H1 (cell line): ENCODE measurements at regions not wholly inside any gene's neighbourhood (a gene's known extent, or its start where the extent isn't known, plus 50 kb on each side); places are given as distances from the start of the nearest gene placed in this dataset.

Experiments
- CTCF ChIA-PET: fragments of 300-600 bp; sonication (Branson Sonifier 250); formaldehyde crosslinking; loops from one replicate; lab custom pipeline; 2021; ENCODE audit not compliant: partially characterized antibody; lab: Charles Lee
- POLR2A ChIA-PET: fragments of 300-600 bp; sonication (Branson Sonifier 250); formaldehyde crosslinking; loops from one replicate; lab custom pipeline; 2021; ENCODE audit warnings: inconsistent platforms; ENCODE audit not compliant: partially characterized antibody; lab: Charles Lee
- DNase-seq, 2 experiments: peaks; one replicate each; pipeline versions ENCODE4 v3.0.0 to v3.0.0-alpha.2; 2010 to 2022; ENCODE audit warnings: low spot score in 2 of 2, low read depth in 1 of 2, mixed read lengths in 1 of 2
- FAIRE-seq: peaks from 2 replicates; lab custom pipeline; 2011; peaks lifted over from hg19 to GRCh38; lab: Jason Lieb, UNC
- H2AFZ ChIP-seq: 2 replicates; pipeline ENCODE4 v1.8.1; 2012; ENCODE audit warnings: low read length, inconsistent platforms
- H2AK5ac ChIP-seq: 2 replicates; pipeline ENCODE4 v1.6.1; 2013; ENCODE audit warnings: low read depth, low read length
- H2BK120ac ChIP-seq: replicated peaks from 2 replicates; pipeline ENCODE3; 2013; ENCODE audit warnings: low read depth, low read length, inconsistent platforms
- H2BK12ac ChIP-seq: 2 replicates; pipeline ENCODE4 v1.6.1; 2013; ENCODE audit warnings: low read depth, low read length
- H2BK15ac ChIP-seq: 2 replicates; pipeline ENCODE4 v1.6.1; 2013; ENCODE audit warnings: low read length
- H2BK20ac ChIP-seq: 2 replicates; pipeline ENCODE4 v1.6.1; 2013; ENCODE audit warnings: low read length
- H2BK5ac ChIP-seq: 2 replicates; pipeline ENCODE4 v1.6.1; 2013; ENCODE audit warnings: low read depth, low read length
- H3K14ac ChIP-seq: 2 replicates; pipeline ENCODE4 v1.6.1; 2013; ENCODE audit warnings: inconsistent platforms; ENCODE audit not compliant: insufficient read length
- H3K18ac ChIP-seq: 2 replicates; pipeline ENCODE4 v1.6.1; 2013; ENCODE audit warnings: low read length; ENCODE audit errors: extremely low read depth
- H3K23ac ChIP-seq: 2 replicates; pipeline ENCODE4 v1.6.1; 2013; ENCODE audit warnings: inconsistent platforms; ENCODE audit not compliant: insufficient read length
- H3K23me2 ChIP-seq: 2 replicates; pipeline ENCODE4 v1.6.1; 2013; ENCODE audit warnings: low read depth, low read length
- H3K27ac ChIP-seq: 2 replicates; pipeline ENCODE4 v1.6.1; 2011; ENCODE audit warnings: low read depth, low read length, inconsistent platforms
- H3K27me3 ChIP-seq, 4 experiments: replicated peaks in 1 of 4; 1 replicate in 1 of 4; 2 replicates in 3 of 4; pipeline versions ENCODE4 v1.6.1 to v1.8.1; 2011 to 2013; ENCODE audit warnings: low read length in 3 of 4, mild to moderate bottlenecking in 3 of 4, inconsistent platforms in 2 of 4, mixed read lengths in 2 of 4, moderate library complexity in 1 of 4; ENCODE audit not compliant: control insufficient read depth in 3 of 4, insufficient read depth in 3 of 4; ENCODE audit errors: extremely low read depth in 1 of 4
- H3K36me3 ChIP-seq, 4 experiments: 2 replicates each; pipeline versions ENCODE4 v1.6.1 to v1.8.1; 2011 to 2013; ENCODE audit warnings: mild to moderate bottlenecking in 4 of 4, low read length in 3 of 4, moderate library complexity in 2 of 4, control low read depth in 1 of 4, inconsistent platforms in 1 of 4; ENCODE audit not compliant: insufficient read depth in 4 of 4, control insufficient read depth in 2 of 4
- H3K4ac ChIP-seq: replicated peaks from 2 replicates; pipeline ENCODE3; 2013; ENCODE audit warnings: low read length, low read depth, mixed read lengths, inconsistent platforms; ENCODE audit not compliant: insufficient read length
- H3K4me1 ChIP-seq, 4 experiments: replicated peaks in 1 of 4; 1 replicate in 1 of 4; 2 replicates in 3 of 4; pipeline versions ENCODE4 v1.6.1 to v1.8.1; 2011 to 2013; ENCODE audit warnings: low read length in 3 of 4, inconsistent platforms in 2 of 4, mixed read lengths in 1 of 4; ENCODE audit not compliant: insufficient read depth in 4 of 4, control insufficient read depth in 3 of 4
- H3K4me2 ChIP-seq, 2 experiments: 2 replicates each; pipeline versions ENCODE4 v1.6.1 to v1.8.1; 2011 to 2013; ENCODE audit warnings: low read depth in 2 of 2, low read length in 2 of 2, control low read depth in 1 of 2, inconsistent platforms in 1 of 2, mild to moderate bottlenecking in 1 of 2; ENCODE audit not compliant: insufficient read depth in 1 of 2
- H3K4me3 ChIP-seq, 4 experiments: fragments of 200-600, 300-600 bp in 1 of 4; sonication (generic), shearing (Covaris generic), sonication (Bioruptor Twin) in 1 of 4; 2 replicates each; pipeline versions ENCODE4 v1.5.1 to v1.8.1; 2011 to 2016; ENCODE audit warnings: low read length in 4 of 4, low read depth in 3 of 4, control low read depth in 2 of 4, inconsistent platforms in 2 of 4, mild to moderate bottlenecking in 2 of 4, mixed read lengths in 1 of 4, moderate library complexity in 1 of 4; ENCODE audit not compliant: insufficient read depth in 2 of 4; ENCODE audit errors: extremely low read depth in 1 of 4
- H3K56ac ChIP-seq: replicated peaks from 2 replicates; pipeline ENCODE3; 2013; ENCODE audit warnings: low read depth, mild to moderate bottlenecking, mixed read lengths, low read length, inconsistent platforms; ENCODE audit not compliant: insufficient read length
- H3K79me1 ChIP-seq: 2 replicates; pipeline ENCODE4 v1.6.1; 2013; ENCODE audit warnings: low read depth, low read length, control low read depth
- H3K79me2 ChIP-seq, 2 experiments: 2 replicates each; pipeline versions ENCODE4 v1.6.1 to v1.8.1; 2012 to 2013; ENCODE audit warnings: low read length in 2 of 2, mild to moderate bottlenecking in 2 of 2, inconsistent platforms in 1 of 2; ENCODE audit not compliant: insufficient read depth in 2 of 2, control insufficient read depth in 1 of 2
- H3K9ac ChIP-seq, 4 experiments: replicated peaks in 1 of 4; 1 replicate in 1 of 4; 2 replicates in 3 of 4; pipeline versions ENCODE4 v1.6.1 to v1.8.1; 2011 to 2013; ENCODE audit warnings: low read depth in 3 of 4, low read length in 3 of 4, control low read depth in 2 of 4, mild to moderate bottlenecking in 2 of 4, moderate library complexity in 2 of 4, inconsistent platforms in 1 of 4; ENCODE audit errors: extremely low read depth in 1 of 4
- H3K9me3 ChIP-seq, 2 experiments: 2 replicates each; pipeline versions ENCODE4 v1.6.1 to v1.8.1; 2012 to 2013; ENCODE audit warnings: mild to moderate bottlenecking in 2 of 2, moderate library complexity in 2 of 2, control low read depth in 1 of 2, inconsistent platforms in 1 of 2, low read depth in 1 of 2, low read length in 1 of 2, mixed read lengths in 1 of 2; ENCODE audit not compliant: insufficient read depth in 2 of 2
- H4K20me1 ChIP-seq, 2 experiments: replicated peaks in 1 of 2; 2 replicates each; pipeline versions ENCODE3 to v1.8.1; 2011 to 2013; ENCODE audit warnings: inconsistent platforms in 2 of 2, low read length in 2 of 2, mild to moderate bottlenecking in 1 of 2; ENCODE audit not compliant: insufficient read depth in 2 of 2, control insufficient read depth in 1 of 2
- H4K5ac ChIP-seq: 2 replicates; pipeline ENCODE4 v1.6.1; 2013; ENCODE audit warnings: low read length, low read depth, mixed read lengths, inconsistent platforms; ENCODE audit not compliant: insufficient read length
- H4K8ac ChIP-seq: 2 replicates; pipeline ENCODE4 v1.8.0; 2013; ENCODE audit warnings: mild to moderate bottlenecking, moderate library complexity, low read length, inconsistent platforms; ENCODE audit not compliant: insufficient read depth; ENCODE audit errors: extremely low read depth
- H4K91ac ChIP-seq: replicated peaks from 2 replicates; pipeline ENCODE3; 2013; ENCODE audit warnings: low read length, mixed read lengths, inconsistent platforms; ENCODE audit not compliant: insufficient read length
- FOSL1 ChIP-seq: IDR thresholded peaks from 2 replicates; pipeline ENCODE4 v1.6.1; 2011; ENCODE audit warnings: mild to moderate bottlenecking, low read depth, low read length, moderate library complexity; ENCODE audit not compliant: insufficient read depth
- WGBS, 2 experiments: shearing (Covaris generic) in 1 of 2; methylation state at CpG; one replicate each; pipeline versions ENCODE4 v1.1.6 to v1.1.7; 2013 to 2015; ENCODE audit warnings: low lambda C conversion rate in 2 of 2, mixed read lengths in 2 of 2, inconsistent platforms in 1 of 2, low coverage in 1 of 2, missing lambda C conversion rate in 1 of 2; ENCODE audit not compliant: insufficient replicate concordance in 2 of 2, insufficient coverage in 1 of 2, insufficient read length in 1 of 2; ENCODE audit errors: extremely low coverage in 1 of 2, missing lambda C conversion rate in 1 of 2; 5-methylcytosine and 5-hydroxymethylcytosine counted together

- FAIRE-seq (no peak), DNase-seq (no peak)
- H3K27me3 ChIP-seq, result no peaks in the 10 kb centered on the region
- no peak overlapping the region for H2BK20ac ChIP-seq
- H4K8ac ChIP-seq, result no peak overlapping the region
- no peak overlapping the region for H2BK12ac ChIP-seq
- H3K4me1 ChIP-seq, result no peaks in the 10 kb centered on the region
- ChIA-PET CTCF (interaction anchor here (1.0 to 1.4 kb wide), 3 partner anchors 9 to 118 kb away, joined by 3 to 4 read pairs (median 3); no protein-coding TSS in a partner anchor), POLR2A (no interaction called here)
- no peaks in the 10 kb centered on the region for H3K23me2 ChIP-seq
- H4K5ac ChIP-seq, result no peak overlapping the region
- no peak overlapping the region for H2BK15ac ChIP-seq
- H3K4me3 ChIP-seq, result no peak overlapping the region
- H2AFZ ChIP-seq, result no peak overlapping the region
- H3K79me2 ChIP-seq, result no peaks in the 10 kb centered on the region
- H3K9me3 ChIP-seq, result no peaks in the 10 kb centered on the region
- no peak overlapping the region for H4K91ac ChIP-seq
- no peak overlapping the region for H3K4ac ChIP-seq
- WGBS, 2 experiments, result 85% methylated on average over 2 of the region's 2 CpGs; no CpG with 5 or more reads in 1 of the 2 experiments
- no peaks in the 10 kb centered on the region for H3K36me3 ChIP-seq
- H3K18ac ChIP-seq, result no peak overlapping the region
- no peak overlapping the region for H3K23ac ChIP-seq
- no peaks in the 10 kb centered on the region for H3K79me1 ChIP-seq
- H2BK120ac ChIP-seq, result no peak overlapping the region
- H3K9ac ChIP-seq, result no peak overlapping the region
- H3K56ac ChIP-seq, result no peak overlapping the region
- no peak overlapping the region for H2AK5ac ChIP-seq
- H3K4me2 ChIP-seq, result no peak overlapping the region
- H3K14ac ChIP-seq, result no peak overlapping the region
- H4K20me1 ChIP-seq, result no peaks in the 10 kb centered on the region
- H3K27ac ChIP-seq, result no peak overlapping the region
- no peak overlapping the region for H2BK5ac ChIP-seq
- TF ChIP-seq FOSL1, result no peak
Measured at GRCh38 chr13:33958964-33959363, 141.0 kb downstream of the RFC3 start.
